GM12865 (cell line): ENCODE measurements at regions not wholly inside any gene's neighbourhood (a gene's known extent, or its start where the extent isn't known, plus 50 kb on each side); places are given as distances from the start of the nearest gene placed in this dataset.

Experiments used
- DNase-seq: peaks from one replicate; pipeline ENCODE4 v3.0.0; 2010; ENCODE audit warnings: low read depth
- H3K4me3 ChIP-seq: 2 replicates; pipeline ENCODE4 v1.5.1; 2011; ENCODE audit warnings: mild to moderate bottlenecking, low read depth, low read length, control low read depth
- TF ChIP-seq, protein P1 (sequence below): IDR thresholded peaks from 2 replicates; pipeline ENCODE4 v1.5.1; 2011; ENCODE audit warnings: low read length, control low read depth, low read depth, inconsistent platforms; ENCODE audit not compliant: insufficient read depth; ENCODE audit errors: missing control alignments

DNA sequence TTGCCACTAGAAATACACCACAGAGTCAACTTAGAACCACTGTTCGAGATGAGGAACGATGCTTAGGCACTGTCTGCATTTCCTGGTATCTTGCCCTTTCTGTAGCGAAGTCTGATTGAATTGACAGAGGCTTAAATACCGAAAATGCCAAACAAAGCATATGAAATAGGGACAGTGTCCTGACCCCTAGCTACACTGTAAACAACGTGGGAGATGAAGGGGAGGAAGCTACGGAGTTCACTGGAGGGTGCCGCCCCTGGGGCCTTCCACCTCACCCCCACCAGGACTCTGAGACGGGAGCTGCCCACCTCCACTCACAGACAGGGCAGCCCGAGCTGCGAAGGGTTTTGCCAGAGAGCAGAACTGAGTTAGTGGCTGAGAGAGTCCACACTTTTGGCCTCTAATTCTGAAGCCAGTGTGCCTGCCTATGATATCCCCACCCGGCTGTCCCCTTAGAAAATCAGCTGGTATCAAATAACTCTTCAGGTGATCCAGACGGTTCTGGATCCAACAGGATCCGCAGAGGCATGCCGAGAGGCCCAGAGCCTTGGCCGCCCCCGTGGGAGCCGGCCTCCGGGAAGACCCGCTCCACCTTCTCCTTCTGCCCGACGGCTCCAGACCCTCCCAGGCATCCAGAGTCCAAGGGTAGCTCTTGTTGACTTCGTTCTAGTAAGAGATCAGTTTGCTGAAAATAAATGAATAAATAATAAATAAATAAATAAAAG lies 230.7 kb upstream of the DIO3 start:
- H3K4me3 ChIP-seq, result no peak overlapping the region
- TF ChIP-seq, protein P1, sequence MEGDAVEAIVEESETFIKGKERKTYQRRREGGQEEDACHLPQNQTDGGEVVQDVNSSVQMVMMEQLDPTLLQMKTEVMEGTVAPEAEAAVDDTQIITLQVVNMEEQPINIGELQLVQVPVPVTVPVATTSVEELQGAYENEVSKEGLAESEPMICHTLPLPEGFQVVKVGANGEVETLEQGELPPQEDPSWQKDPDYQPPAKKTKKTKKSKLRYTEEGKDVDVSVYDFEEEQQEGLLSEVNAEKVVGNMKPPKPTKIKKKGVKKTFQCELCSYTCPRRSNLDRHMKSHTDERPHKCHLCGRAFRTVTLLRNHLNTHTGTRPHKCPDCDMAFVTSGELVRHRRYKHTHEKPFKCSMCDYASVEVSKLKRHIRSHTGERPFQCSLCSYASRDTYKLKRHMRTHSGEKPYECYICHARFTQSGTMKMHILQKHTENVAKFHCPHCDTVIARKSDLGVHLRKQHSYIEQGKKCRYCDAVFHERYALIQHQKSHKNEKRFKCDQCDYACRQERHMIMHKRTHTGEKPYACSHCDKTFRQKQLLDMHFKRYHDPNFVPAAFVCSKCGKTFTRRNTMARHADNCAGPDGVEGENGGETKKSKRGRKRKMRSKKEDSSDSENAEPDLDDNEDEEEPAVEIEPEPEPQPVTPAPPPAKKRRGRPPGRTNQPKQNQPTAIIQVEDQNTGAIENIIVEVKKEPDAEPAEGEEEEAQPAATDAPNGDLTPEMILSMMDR, result no peak
- no peak for DNase-seq

DNA sequence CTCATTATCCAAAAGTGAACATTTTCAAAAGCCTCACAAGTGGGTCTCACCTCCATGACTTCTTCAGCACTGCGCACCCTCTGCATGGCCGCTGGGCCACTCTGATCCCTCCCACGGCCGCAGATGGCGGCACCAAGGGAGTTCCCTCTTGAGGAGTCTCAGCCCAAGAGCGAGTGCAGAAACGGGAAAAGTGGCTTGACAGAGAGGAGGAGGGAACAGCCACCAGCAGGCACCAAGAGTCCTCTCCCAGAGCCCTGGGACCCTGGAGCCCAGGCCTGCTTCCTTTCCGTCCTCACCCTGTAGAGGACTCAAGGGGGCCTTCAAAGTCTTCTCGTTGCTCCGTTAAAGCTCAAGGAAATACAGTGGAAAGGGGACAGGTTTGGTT lies 230.2 kb upstream of the DIO3 start:
- H3K4me3 ChIP-seq, result no peak overlapping the region
- no peak for DNase-seq
- TF ChIP-seq, protein P1, result no peak

DNA sequence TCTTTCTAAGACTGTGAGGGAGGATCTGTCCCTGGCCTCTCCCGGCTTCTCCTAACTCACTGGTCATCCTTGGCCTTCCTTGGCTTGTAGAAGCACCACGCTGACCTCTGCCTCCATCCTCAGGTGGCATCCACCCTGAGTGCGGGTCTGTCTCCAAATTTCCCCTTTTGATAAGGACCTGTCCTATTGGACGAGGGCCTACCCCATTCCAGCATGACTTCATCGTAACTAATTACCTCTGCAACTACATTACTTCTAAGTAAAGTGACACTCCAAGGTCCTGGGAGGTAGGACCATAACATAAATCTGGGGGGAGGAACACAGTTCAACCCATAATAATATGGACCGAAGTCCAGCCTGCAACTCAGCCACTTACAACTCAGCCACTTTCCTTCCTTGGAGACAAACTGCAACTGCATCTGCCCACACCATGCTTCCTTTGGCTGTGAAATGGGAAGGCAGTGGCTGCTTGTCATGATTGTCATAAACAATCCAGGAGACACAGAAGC lies 229.6 kb upstream of the DIO3 start:
- H3K4me3 ChIP-seq, result no peak overlapping the region
- no peak for DNase-seq
- TF ChIP-seq, protein P1, result no peak

DNA sequence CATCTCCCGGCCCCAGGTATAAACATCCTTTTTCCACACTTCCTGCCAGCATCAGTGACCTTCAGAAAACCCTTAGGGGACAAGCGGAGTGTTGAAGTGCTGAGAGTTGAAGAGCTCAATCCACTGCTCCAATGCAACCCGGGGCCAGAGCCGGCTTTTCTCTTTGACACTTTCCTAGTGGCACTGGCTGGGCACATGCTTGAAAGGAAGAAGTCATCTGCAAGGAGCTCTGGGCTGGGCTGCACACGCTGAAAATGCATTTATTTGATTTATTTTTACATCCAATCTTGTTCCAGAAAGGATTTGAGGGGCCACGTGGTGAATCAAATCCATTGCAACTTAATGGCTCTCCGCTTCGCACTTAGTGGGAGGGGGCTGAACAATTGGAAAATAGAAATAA lies 229.0 kb upstream of the DIO3 start:
- TF ChIP-seq, protein P1, result no peak
- no peak for DNase-seq
- H3K4me3 ChIP-seq, result no peak overlapping the region

DNA sequence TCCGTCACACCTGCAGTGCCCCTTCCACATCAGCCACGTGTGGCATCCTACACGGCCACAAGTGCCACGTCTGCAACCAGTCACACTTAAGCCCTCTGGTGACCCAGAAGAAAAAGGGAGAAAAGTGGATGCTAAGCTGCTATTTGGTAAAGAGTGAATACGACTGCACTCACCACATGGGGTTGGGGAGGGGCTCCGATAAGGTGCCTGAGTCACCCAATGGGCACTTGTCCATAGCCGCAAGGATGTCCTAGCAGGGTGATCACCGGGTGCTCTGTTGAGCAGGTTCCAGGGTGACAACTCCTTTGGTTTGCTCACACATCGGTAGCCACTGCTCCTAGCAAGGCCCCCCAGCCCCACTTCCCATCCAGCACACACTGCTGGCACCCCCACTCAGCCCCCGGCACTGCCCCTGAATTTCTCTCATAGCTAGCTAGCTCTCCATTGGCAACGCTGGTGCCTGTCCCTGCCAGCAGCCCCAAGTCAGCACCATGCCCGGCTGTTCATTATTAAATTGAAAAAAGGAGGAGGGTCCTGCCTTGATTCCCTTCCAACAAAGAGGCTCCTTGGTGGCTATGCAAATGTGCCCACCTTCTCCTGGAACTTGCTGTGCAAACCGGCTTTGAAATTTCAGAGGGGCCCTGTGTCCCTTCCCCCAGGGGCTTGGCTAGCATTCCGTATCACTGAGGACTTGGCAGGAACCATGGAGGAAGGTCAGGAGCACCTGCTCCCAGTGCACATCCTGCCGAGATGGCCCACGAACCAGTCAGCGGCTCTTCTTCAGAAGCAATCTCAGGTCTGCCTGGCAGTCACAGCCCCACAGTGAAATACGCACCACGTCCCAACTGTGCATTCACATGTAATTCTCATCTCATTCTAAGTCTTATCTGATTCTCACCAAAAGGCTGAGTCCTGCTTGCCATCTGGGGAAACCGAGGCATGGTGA lies 227.7 kb upstream of the DIO3 start:
- no peak overlapping the region for H3K4me3 ChIP-seq
- TF ChIP-seq, protein P1, result no peak
- no peak for DNase-seq

DNA sequence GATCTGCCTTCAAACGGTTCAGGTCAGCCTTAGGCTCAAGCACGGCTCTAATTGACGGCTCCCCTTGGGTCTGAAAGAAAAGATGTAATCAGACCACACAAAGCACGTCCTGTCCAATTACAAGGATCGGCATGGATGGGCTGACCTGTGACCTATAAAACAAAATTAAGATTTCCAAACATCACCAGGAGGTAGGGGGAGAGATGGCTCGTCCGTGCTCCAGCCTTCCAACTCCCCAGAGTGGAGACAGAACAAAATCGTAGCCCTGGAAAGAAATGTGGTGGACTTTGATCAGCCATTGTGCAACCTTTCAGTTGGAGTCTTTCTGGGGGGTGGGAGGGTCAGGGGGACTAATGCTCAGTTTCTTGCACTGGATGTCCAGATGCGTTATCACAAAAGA lies 226.6 kb upstream of the DIO3 start:
- TF ChIP-seq, protein P1, result no peak
- no peak overlapping the region for H3K4me3 ChIP-seq
- no peak for DNase-seq
